ENCODE measurements at regions not wholly inside any gene's neighbourhood (a gene's known extent, or its start where the extent isn't known, plus 50 kb on each side); places are given as distances from the start of the nearest gene placed in this dataset.

DNA sequence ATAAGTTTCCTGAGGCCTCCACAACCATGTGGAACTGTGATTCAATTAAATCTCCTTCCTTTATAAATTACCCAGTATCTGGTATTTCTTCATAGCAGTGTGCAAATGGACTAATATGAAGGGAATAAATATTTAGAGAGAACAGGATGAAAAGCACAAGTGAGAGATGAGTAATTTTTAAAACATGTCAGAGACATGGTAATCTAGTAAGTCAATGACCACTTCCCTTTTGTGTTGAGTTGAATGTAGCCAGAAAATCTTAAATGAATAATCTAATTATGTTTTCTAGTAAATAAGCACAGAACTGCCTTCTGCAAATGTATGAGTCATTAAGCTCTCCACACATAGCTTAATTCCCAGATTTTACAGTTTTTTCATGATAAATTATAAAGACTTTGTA is 524.1 kb upstream of the SLITRK5 start:
- intact Hi-C loops (cut with micrococcal nuclease) (no loop called here), dilution Hi-C loops (cut with MboI; ENCODE audit: extremely low pct_ligation_motif_present, low sequenced_read_pairs) (no loop called here)
- ChIA-PET CTCF (no interaction called here), POLR2A (no interaction called here)
- Histone ChIP-seq H3K9ac (replicated peaks; ENCODE audit: extremely low read depth, insufficient read depth, low read length) (no peak overlapping the region), H4K20me1 (replicated peaks; ENCODE audit: control insufficient read depth, extremely low read depth, insufficient read depth, low read length) (no peaks in the 10 kb centered on the region), H3K36me3 (ENCODE audit: control insufficient read depth in 2 of 2, extremely low read depth in 1 of 2, insufficient read depth in 2 of 2, low read length in 2 of 2) (no peaks in the 10 kb centered on the region), H3K27me3 (ENCODE audit: control insufficient read depth in 2 of 2, insufficient read depth in 2 of 2, low read length in 2 of 2) (no peaks in the 10 kb centered on the region), H3K4me3 (replicated peaks in 1 of 3; ENCODE audit: insufficient read depth in 1 of 3, low read depth in 1 of 3, low read length in 3 of 3) (no peak overlapping the region), H2AFZ (ENCODE audit: low read depth, low read length) (no peak overlapping the region), H3K9me3 (replicated peaks; ENCODE audit: control insufficient read depth, insufficient read depth, low read length) (no peaks in the 10 kb centered on the region), H3K4me2 (ENCODE audit: insufficient read depth, low read length) (no peak overlapping the region), H3K79me2 (ENCODE audit: control insufficient read depth, insufficient read depth, low read length) (no peaks in the 10 kb centered on the region), H3K4me1 (ENCODE audit: control insufficient read depth, extremely low read depth, insufficient read depth, low read length) (no peaks in the 10 kb centered on the region), H3K9me1 (replicated peaks; ENCODE audit: control insufficient read depth, extremely low read depth, insufficient read depth, low read length) (no peaks in the 10 kb centered on the region), H3K27ac (ENCODE audit: insufficient read depth, low read depth, low read length) (no peak overlapping the region)
- TF ChIP-seq JUN (IDR thresholded peaks at IDR 0.05; ENCODE audit: borderline replicate concordance, insufficient read depth, insufficient read length, low read depth) (no peak), POLR2A (IDR thresholded peaks at IDR 0.05; ENCODE audit: low read depth, low read length) (no peak), FOS (IDR thresholded peaks at IDR 0.05; ENCODE audit: borderline replicate concordance, insufficient read depth, low read length) (no peak), POLR2AphosphoS5 (IDR thresholded peaks at IDR 0.05; ENCODE audit: insufficient read depth, low read depth, low read length) (no peak), MYC (IDR thresholded peaks at IDR 0.05; ENCODE audit: low read depth, low read length) (no peak), EZH2 (IDR thresholded peaks at IDR 0.05; ENCODE audit: borderline replicate concordance, low read depth, low read length, severe bottlenecking) (no peak), GATA2 (IDR thresholded peaks at IDR 0.05; ENCODE audit: insufficient read depth, insufficient read length, low read depth, low read length) (no peak)
- TF ChIP-seq, protein P1, sequence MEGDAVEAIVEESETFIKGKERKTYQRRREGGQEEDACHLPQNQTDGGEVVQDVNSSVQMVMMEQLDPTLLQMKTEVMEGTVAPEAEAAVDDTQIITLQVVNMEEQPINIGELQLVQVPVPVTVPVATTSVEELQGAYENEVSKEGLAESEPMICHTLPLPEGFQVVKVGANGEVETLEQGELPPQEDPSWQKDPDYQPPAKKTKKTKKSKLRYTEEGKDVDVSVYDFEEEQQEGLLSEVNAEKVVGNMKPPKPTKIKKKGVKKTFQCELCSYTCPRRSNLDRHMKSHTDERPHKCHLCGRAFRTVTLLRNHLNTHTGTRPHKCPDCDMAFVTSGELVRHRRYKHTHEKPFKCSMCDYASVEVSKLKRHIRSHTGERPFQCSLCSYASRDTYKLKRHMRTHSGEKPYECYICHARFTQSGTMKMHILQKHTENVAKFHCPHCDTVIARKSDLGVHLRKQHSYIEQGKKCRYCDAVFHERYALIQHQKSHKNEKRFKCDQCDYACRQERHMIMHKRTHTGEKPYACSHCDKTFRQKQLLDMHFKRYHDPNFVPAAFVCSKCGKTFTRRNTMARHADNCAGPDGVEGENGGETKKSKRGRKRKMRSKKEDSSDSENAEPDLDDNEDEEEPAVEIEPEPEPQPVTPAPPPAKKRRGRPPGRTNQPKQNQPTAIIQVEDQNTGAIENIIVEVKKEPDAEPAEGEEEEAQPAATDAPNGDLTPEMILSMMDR (IDR thresholded peaks at IDR 0.05; ENCODE audit: extremely low read depth in 1 of 2, insufficient read depth in 1 of 2, low read depth in 1 of 2, low read length in 2 of 2): no peak
- TF ChIP-seq, protein P2, sequence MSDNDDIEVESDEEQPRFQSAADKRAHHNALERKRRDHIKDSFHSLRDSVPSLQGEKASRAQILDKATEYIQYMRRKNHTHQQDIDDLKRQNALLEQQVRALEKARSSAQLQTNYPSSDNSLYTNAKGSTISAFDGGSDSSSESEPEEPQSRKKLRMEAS (IDR thresholded peaks at IDR 0.05; ENCODE audit: insufficient read depth, insufficient read length): no peak
- no TSS peak for BruUV-seq (replicated peaks)
- FAIRE-seq (no peak), DNase-seq (ENCODE audit: low read depth, low spot score) (no peak)
